AG04450 (cell line): ENCODE measurements at regions not wholly inside any gene's neighbourhood (a gene's known extent, or its start where the extent isn't known, plus 50 kb on each side); places are given as distances from the start of the nearest gene placed in this dataset.

Source experiments
- CTCF ChIA-PET: fragments of 300-600, 350-600 bp; formaldehyde crosslinking; extraction: SDS; loops from one replicate; lab custom pipeline; 2022; ENCODE audit warnings: antibody characterized with exemption, inconsistent platforms; lab: Charles Lee
- POLR2A ChIA-PET: fragments of 350-600 bp; formaldehyde crosslinking; extraction: SDS; loops from one replicate; lab custom pipeline; 2021; ENCODE audit warnings: antibody characterized with exemption, inconsistent platforms; lab: Yijun Ruan, JAX
- DNase-seq: peaks from one replicate; pipeline ENCODE4 v3.0.0-alpha.2; 2011; ENCODE audit warnings: low read depth, low spot score
- H3K27ac ChIP-seq: one replicate; pipeline ENCODE4 v1.5.1; 2012; ENCODE audit warnings: low read depth, low read length, control low read depth
- H3K27me3 ChIP-seq: one replicate; pipeline ENCODE4 v1.6.0; 2012; ENCODE audit warnings: low read length; ENCODE audit not compliant: control insufficient read depth, insufficient read depth
- H3K4me3 ChIP-seq: 2 replicates; pipeline ENCODE4 v1.5.1; 2011; ENCODE audit warnings: mild to moderate bottlenecking, low read depth, low read length, control low read depth
- H3K9me3 ChIP-seq: 2 replicates; pipeline ENCODE4 v1.5.1; 2012; ENCODE audit warnings: low read length; ENCODE audit not compliant: control insufficient read depth, insufficient read depth
- TF ChIP-seq, protein P1 (sequence below): IDR thresholded peaks from 2 replicates; pipeline ENCODE4 v1.5.1; 2011; ENCODE audit warnings: low read depth, low read length, control low read depth, inconsistent platforms

GRCh38 chr22:46039535-46039934, 62.6 kb upstream of the WNT7B start:
- ChIA-PET CTCF (no interaction called here), POLR2A (no interaction called here)
- no peak overlapping the region for H3K4me3 ChIP-seq
- H3K9me3 ChIP-seq, result no peaks in the 10 kb centered on the region; the same call in 1 of the 2 replicates
- TF ChIP-seq, protein P1, sequence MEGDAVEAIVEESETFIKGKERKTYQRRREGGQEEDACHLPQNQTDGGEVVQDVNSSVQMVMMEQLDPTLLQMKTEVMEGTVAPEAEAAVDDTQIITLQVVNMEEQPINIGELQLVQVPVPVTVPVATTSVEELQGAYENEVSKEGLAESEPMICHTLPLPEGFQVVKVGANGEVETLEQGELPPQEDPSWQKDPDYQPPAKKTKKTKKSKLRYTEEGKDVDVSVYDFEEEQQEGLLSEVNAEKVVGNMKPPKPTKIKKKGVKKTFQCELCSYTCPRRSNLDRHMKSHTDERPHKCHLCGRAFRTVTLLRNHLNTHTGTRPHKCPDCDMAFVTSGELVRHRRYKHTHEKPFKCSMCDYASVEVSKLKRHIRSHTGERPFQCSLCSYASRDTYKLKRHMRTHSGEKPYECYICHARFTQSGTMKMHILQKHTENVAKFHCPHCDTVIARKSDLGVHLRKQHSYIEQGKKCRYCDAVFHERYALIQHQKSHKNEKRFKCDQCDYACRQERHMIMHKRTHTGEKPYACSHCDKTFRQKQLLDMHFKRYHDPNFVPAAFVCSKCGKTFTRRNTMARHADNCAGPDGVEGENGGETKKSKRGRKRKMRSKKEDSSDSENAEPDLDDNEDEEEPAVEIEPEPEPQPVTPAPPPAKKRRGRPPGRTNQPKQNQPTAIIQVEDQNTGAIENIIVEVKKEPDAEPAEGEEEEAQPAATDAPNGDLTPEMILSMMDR, result no peak
- no peak overlapping the region for H3K27ac ChIP-seq
- no peak for DNase-seq
- no peaks in the 10 kb centered on the region for H3K27me3 ChIP-seq

- DNase-seq, result no peak
- POLR2A ChIA-PET, result interaction anchor here (0.6 kb wide), 1 partner anchor 99 kb away, joined by 5 read pairs; no protein-coding TSS in a partner anchor
- TF ChIP-seq, protein P1, result no peak
- Histone ChIP-seq H3K9me3 (no peaks in the 10 kb centered on the region; the same call in 1 of the 2 replicates), H3K4me3 (no peak overlapping the region), H3K27ac (no peak overlapping the region), H3K27me3 (no peaks in the 10 kb centered on the region)
- CTCF ChIA-PET, result no interaction called here
These were observed 63.8 kb upstream of the WNT7B start for GRCh38 chr22:46040471-46041465.

- no peak for DNase-seq
- Histone ChIP-seq H3K4me3 (no peak overlapping the region), H3K27me3 (no peaks in the 10 kb centered on the region), H3K9me3 (no peaks in the 10 kb centered on the region; the same call in 1 of the 2 replicates), H3K27ac (no peak overlapping the region)
- ChIA-PET POLR2A (no interaction called here), CTCF (no interaction called here)
- TF ChIP-seq, protein P1, result no peak
These were observed 64.7 kb upstream of the WNT7B start for GRCh38 chr22:46041642-46042041.

DNA sequence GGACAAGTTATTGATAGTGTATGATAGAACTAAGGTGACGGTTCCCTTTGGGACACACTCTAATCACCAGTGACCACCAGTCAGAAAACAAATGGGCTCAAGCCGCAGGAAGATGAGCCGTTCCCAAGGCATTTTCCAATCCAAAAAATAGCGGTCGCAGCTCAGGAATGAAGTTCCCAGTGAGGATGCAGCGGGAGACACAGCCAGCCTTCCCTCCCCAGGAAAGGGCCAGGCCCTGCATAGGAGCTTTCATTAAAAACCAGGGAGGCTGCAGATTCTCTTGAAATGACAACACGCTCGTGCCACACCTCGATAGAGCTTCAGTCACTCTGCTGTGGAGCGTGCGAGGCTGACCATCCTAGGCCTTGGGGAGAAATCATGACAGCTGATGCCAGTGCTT, 65.8 kb upstream of the WNT7B start:
- Histone ChIP-seq H3K27ac (no peak overlapping the region), H3K4me3 (no peak overlapping the region)
- POLR2A ChIA-PET, result no interaction called here

More for the DNA sequence above, 65.8 kb upstream of the WNT7B start:
- Histone ChIP-seq H3K9me3 (no peaks in the 10 kb centered on the region; the same call in 1 of the 2 replicates), H3K27me3 (no peaks in the 10 kb centered on the region)
- TF ChIP-seq, protein P1, result no peak
- CTCF ChIA-PET, result no interaction called here
- no peak for DNase-seq
